CD14-positive monocyte (primary cell): ENCODE measurements at regions not wholly inside any gene's neighbourhood (a gene's known extent, or its start where the extent isn't known, plus 50 kb on each side); places are given as distances from the start of the nearest gene placed in this dataset.

Experiments used
- DNase-seq, 3 donors: peaks; one replicate each; pipeline ENCODE4 v3.0.0-alpha.2; 2011 to 2022
- H2AFZ ChIP-seq: 2 replicates; pipeline ENCODE4 v1.6.0; 2012; ENCODE audit warnings: mild to moderate bottlenecking, low read depth, low read length, inconsistent platforms; ENCODE audit not compliant: insufficient read depth, poor library complexity, severe bottlenecking
- H3K27ac ChIP-seq, 2 donors: 1 replicate in 1 of 2; 2 replicates in 1 of 2; pipeline ENCODE4 v1.5.1; 2012 to 2013; ENCODE audit warnings: low read length in 2 of 2, control low read depth in 1 of 2, inconsistent platforms in 1 of 2, low read depth in 1 of 2, mild to moderate bottlenecking in 1 of 2
- H3K27me3 ChIP-seq, 2 donors: one replicate each; pipeline versions ENCODE4 v1.6.0 to v1.6.1; 2011 to 2013; ENCODE audit warnings: low read length in 2 of 2; ENCODE audit not compliant: control insufficient read depth in 2 of 2, insufficient read depth in 2 of 2
- H3K36me3 ChIP-seq, 2 donors: replicated peaks in 1 of 2; 1 replicate in 1 of 2; 2 replicates in 1 of 2; pipeline versions ENCODE4 v1.5.1 to v1.6.1; 2012 to 2013; ENCODE audit warnings: low read length in 2 of 2, control low read depth in 1 of 2, inconsistent platforms in 1 of 2, mild to moderate bottlenecking in 1 of 2; ENCODE audit not compliant: insufficient read depth in 2 of 2, control insufficient read depth in 1 of 2
- H3K4me1 ChIP-seq, 2 donors: 1 replicate in 1 of 2; 2 replicates in 1 of 2; pipeline versions ENCODE4 v1.5.1 to v1.6.1; 2012 to 2013; ENCODE audit warnings: low read length in 2 of 2, control low read depth in 1 of 2, inconsistent platforms in 1 of 2, mild to moderate bottlenecking in 1 of 2, moderate library complexity in 1 of 2; ENCODE audit not compliant: insufficient read depth in 2 of 2, control insufficient read depth in 1 of 2
- H3K4me2 ChIP-seq: replicated peaks from 2 replicates; pipeline ENCODE3; 2012; ENCODE audit warnings: low read length, moderate library complexity, mild to moderate bottlenecking; ENCODE audit not compliant: poor library complexity, severe bottlenecking; ENCODE audit errors: extremely low read depth
- H3K4me3 ChIP-seq, 3 experiments: fragments of 200-600 bp in 1 of 3; sonication (generic) in 1 of 3; replicated peaks in 1 of 3; 1 replicate in 2 of 3; 2 replicates in 1 of 3; pipeline ENCODE4 v1.5.1; 2011 to 2013; ENCODE audit warnings: low read length in 3 of 3, mild to moderate bottlenecking in 3 of 3, control low read depth in 2 of 3, low read depth in 2 of 3, inconsistent platforms in 1 of 3, moderate library complexity in 1 of 3
- H3K79me2 ChIP-seq: 2 replicates; pipeline ENCODE4 v1.6.0; 2012; ENCODE audit warnings: mild to moderate bottlenecking, control low read depth, inconsistent platforms, low read length, moderate library complexity; ENCODE audit not compliant: insufficient read depth
- H3K9ac ChIP-seq: 2 replicates; pipeline ENCODE4 v1.6.0; 2017; ENCODE audit warnings: low read length, mild to moderate bottlenecking; ENCODE audit not compliant: insufficient read depth, poor library complexity, severe bottlenecking
- H3K9me3 ChIP-seq, 2 donors: replicated peaks in 1 of 2; 1 replicate in 1 of 2; 2 replicates in 1 of 2; pipeline versions ENCODE4 v1.5.1 to v1.6.1; 2012 to 2013; ENCODE audit warnings: low read length in 2 of 2, control low read depth in 1 of 2; ENCODE audit not compliant: control insufficient read depth in 1 of 2, insufficient read depth in 1 of 2
- H4K20me1 ChIP-seq: 2 replicates; pipeline ENCODE4 v1.6.0; 2012; ENCODE audit warnings: mild to moderate bottlenecking, low read length, control low read depth, moderate library complexity; ENCODE audit not compliant: insufficient read depth
- H3K27ac Mint-ChIP-seq, 7 donors: one replicate each; pipeline ENCODE4 v1.8.0; 2020; ENCODE audit warnings: mild to moderate bottlenecking in 7 of 7, mixed read lengths in 7 of 7, moderate library complexity in 6 of 7, inconsistent platforms in 2 of 7
- H3K27me3 Mint-ChIP-seq, 3 donors: one replicate each; pipeline ENCODE4 v1.8.0; 2021 to 2022; ENCODE audit warnings: low read depth in 3 of 3, mild to moderate bottlenecking in 3 of 3, mixed read lengths in 3 of 3, moderate library complexity in 3 of 3, inconsistent platforms in 1 of 3
- H3K36me3 Mint-ChIP-seq, 2 donors: one replicate each; pipeline ENCODE4 v1.8.0; 2020; ENCODE audit warnings: mixed read lengths in 2 of 2, inconsistent platforms in 1 of 2, mild to moderate bottlenecking in 1 of 2
- H3K4me1 Mint-ChIP-seq: one replicate; pipeline ENCODE4 v1.8.0; 2020; ENCODE audit warnings: mild to moderate bottlenecking, mixed read lengths
- H3K4me3 Mint-ChIP-seq, 2 donors: one replicate each; pipeline ENCODE4 v1.8.0; 2020; ENCODE audit warnings: mild to moderate bottlenecking in 2 of 2, mixed read lengths in 2 of 2, moderate library complexity in 1 of 2
- H3K9me3 Mint-ChIP-seq, 7 donors: one replicate each; pipeline ENCODE4 v1.8.0; 2020 to 2022; ENCODE audit warnings: mixed read lengths in 7 of 7, mild to moderate bottlenecking in 6 of 7, moderate library complexity in 6 of 7, inconsistent platforms in 2 of 7
- WGBS: methylation state at CpG from one replicate; pipeline ENCODE4 v1.1.5; 2013; ENCODE audit warnings: missing lambda C conversion rate; ENCODE audit not compliant: insufficient coverage; 5-methylcytosine and 5-hydroxymethylcytosine counted together
- intact Hi-C, 2 donors: fragments of 100-400 bp; cut with micrococcal nuclease; formaldehyde crosslinking; loops; one replicate each; pipeline versions ENCODE4 v1.15.0 to v1.15.1; 2023
- TF ChIP-seq, protein P1 (sequence below): fragments of 200-600 bp; IDR thresholded peaks from one replicate; pipeline ENCODE4 v1.8.0; 2022; ENCODE audit warnings: antibody characterized with exemption, mild to moderate bottlenecking

DNA sequence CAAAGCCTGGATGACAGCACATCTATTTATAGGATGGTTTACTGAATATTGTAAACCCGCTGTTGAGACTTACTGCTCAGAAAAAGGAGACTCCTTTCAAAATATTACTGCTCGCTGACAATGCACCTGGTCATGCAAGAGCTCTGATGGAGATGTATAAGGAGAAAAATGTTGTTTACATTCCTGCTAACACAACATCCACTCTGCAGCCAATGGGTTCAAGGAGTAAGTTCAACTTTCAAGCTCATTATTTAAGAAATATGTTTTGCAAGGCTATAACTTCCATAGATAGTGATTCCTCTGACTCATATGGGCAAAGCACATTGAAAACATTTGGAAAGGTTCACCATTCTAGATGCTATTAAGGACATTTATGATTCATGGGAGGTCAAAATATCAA, 201.7 kb downstream of the SNAPC1 start:
- Histone ChIP-seq H3K27me3 (no peaks in the 10 kb centered on the region), H3K4me2 (no peak overlapping the region), H3K9ac (no peak overlapping the region), H3K79me2 (no peaks in the 10 kb centered on the region), H4K20me1 (no peaks in the 10 kb centered on the region), H3K27ac (no peak overlapping the region), H3K4me1 (no peaks in the 10 kb centered on the region), H3K4me3 (no peak overlapping the region), H2AFZ (no peak overlapping the region), H3K9me3 (no peaks in the 10 kb centered on the region), H3K36me3 (no peaks in the 10 kb centered on the region)
- Mint-ChIP-seq H3K36me3 (no peaks in the 10 kb centered on the region), H3K27me3 (peaks cover 0 to 3% (median 3%) of the 10 kb centered on the region in 3 donors), H3K9me3 (peaks cover 0 to 3% (median 1%) of the 10 kb centered on the region in 7 donors), H3K4me3 (no peak overlapping the region), H3K4me1 (no peaks in the 10 kb centered on the region), H3K27ac (no peak overlapping the region)
- no CpG with 5 or more reads among the region's 2 CpGs for WGBS
- TF ChIP-seq, protein P1, sequence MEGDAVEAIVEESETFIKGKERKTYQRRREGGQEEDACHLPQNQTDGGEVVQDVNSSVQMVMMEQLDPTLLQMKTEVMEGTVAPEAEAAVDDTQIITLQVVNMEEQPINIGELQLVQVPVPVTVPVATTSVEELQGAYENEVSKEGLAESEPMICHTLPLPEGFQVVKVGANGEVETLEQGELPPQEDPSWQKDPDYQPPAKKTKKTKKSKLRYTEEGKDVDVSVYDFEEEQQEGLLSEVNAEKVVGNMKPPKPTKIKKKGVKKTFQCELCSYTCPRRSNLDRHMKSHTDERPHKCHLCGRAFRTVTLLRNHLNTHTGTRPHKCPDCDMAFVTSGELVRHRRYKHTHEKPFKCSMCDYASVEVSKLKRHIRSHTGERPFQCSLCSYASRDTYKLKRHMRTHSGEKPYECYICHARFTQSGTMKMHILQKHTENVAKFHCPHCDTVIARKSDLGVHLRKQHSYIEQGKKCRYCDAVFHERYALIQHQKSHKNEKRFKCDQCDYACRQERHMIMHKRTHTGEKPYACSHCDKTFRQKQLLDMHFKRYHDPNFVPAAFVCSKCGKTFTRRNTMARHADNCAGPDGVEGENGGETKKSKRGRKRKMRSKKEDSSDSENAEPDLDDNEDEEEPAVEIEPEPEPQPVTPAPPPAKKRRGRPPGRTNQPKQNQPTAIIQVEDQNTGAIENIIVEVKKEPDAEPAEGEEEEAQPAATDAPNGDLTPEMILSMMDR: no peak
- no peak for DNase-seq
- intact Hi-C loops: no loop called here

- no peak overlapping the region for H3K27ac Mint-ChIP-seq
- H3K36me3 Mint-ChIP-seq: no peaks in the 10 kb centered on the region
- no peak overlapping the region for H3K4me2 ChIP-seq
- H3K4me3 ChIP-seq: no peak overlapping the region
- intact Hi-C loops: no loop called here
- TF ChIP-seq, protein P1: no peak
- no peaks in the 10 kb centered on the region for H3K4me1 ChIP-seq
- H3K36me3 ChIP-seq: no peaks in the 10 kb centered on the region
- H3K27ac ChIP-seq: no peak overlapping the region
- no peaks in the 10 kb centered on the region for H3K27me3 ChIP-seq
- H3K4me3 Mint-ChIP-seq: no peak overlapping the region
- no peak overlapping the region for H3K9ac ChIP-seq
- no peaks in the 10 kb centered on the region for H3K9me3 ChIP-seq
- H3K79me2 ChIP-seq: no peaks in the 10 kb centered on the region
- no peaks in the 10 kb centered on the region for H3K4me1 Mint-ChIP-seq
- peaks cover 0 to 5% (median 3%) of the 10 kb centered on the region in 3 donors for H3K27me3 Mint-ChIP-seq
- WGBS: 92% methylated on average over 2 of the region's 2 CpGs
- no peak overlapping the region for H2AFZ ChIP-seq
- no peak for DNase-seq
- H3K9me3 Mint-ChIP-seq: peaks cover 0 to 2% (median 0%) of the 10 kb centered on the region in 7 donors
- no peaks in the 10 kb centered on the region for H4K20me1 ChIP-seq
Measured at GRCh38 chr14:61965030-61965745, 203.0 kb downstream of the SNAPC1 start.
